GM04504 (cell line): ENCODE measurements at regions not wholly inside any gene's neighbourhood (a gene's known extent, or its start where the extent isn't known, plus 50 kb on each side); places are given as distances from the start of the nearest gene placed in this dataset.

Experiments
- DNase-seq: peaks from one replicate; pipeline ENCODE4 v3.0.0-alpha.2; 2012; ENCODE audit warnings: low read depth

DNA sequence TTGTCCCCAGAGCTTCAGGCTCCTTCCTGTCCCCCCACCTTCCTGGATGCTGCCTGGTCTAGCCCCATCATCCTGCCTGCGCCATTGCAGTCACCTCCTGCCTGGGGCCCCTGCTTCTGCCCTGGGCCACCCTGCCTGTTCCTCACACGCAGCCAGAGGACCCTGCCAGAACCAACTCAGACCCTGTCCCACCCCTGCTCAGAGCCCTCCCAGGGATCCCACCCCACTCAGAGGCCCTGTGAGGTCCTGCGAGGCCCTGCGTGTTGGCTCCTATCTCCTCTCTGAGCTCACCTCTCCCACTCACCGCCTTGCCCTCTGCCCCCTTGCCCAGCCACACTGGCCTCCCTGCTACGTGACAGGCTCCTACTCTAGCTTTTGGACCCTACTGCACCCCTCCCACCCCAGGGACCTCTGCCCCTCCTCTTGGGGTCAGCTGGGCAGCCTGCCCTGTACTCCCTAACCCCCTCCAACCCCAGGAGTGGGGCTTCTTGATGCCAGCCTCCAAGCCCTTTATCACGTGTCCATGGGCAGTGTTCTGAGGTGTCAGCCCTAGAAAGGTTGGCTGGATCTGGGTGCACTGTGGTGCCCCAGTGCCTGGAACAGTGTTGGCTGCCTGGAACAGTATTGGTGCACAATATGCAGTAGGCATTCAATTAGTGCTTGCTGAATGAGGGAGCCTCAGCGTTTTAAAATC is 68.3 kb downstream of the CEBPB start:
- DNase-seq = no peak

DNA sequence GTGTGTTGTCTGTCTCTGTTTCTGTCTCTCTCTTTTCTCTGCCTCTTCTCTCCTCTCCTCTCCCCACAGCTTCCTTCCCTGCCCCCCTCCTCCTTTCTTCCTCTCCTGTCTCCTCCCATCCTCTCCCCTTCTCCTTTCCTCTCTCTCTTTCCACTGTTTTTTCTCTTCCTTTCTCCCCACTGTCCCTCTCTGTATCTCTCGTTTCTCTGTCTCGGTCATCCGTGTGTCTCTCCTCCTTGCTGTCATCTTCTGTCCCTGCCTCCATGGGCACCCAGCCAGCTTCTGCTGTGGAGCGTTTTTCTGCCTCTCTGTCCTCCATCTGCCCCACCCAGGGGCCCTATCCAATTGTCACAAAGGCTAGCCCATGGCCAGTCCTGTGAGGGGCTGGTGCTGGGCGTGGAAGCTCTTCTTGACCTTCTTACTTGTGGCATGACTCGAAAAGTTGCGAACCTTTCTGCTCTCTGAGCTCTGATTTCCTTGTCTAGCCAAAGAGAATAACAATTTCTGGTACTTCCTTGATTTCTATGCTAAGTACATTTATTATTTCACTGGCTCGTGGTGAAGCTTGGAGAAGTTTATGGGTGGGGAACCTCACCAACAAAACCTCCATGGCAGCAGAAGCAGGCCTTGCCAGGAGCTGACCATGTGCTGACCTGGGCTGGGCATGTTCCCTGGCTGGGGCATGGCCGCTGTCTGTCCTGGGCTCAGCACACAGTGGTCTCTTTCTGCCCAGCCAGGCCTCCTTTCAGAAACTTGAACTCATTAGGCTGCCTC is 69.3 kb downstream of the CEBPB start:
- DNase-seq = no peak

DNA sequence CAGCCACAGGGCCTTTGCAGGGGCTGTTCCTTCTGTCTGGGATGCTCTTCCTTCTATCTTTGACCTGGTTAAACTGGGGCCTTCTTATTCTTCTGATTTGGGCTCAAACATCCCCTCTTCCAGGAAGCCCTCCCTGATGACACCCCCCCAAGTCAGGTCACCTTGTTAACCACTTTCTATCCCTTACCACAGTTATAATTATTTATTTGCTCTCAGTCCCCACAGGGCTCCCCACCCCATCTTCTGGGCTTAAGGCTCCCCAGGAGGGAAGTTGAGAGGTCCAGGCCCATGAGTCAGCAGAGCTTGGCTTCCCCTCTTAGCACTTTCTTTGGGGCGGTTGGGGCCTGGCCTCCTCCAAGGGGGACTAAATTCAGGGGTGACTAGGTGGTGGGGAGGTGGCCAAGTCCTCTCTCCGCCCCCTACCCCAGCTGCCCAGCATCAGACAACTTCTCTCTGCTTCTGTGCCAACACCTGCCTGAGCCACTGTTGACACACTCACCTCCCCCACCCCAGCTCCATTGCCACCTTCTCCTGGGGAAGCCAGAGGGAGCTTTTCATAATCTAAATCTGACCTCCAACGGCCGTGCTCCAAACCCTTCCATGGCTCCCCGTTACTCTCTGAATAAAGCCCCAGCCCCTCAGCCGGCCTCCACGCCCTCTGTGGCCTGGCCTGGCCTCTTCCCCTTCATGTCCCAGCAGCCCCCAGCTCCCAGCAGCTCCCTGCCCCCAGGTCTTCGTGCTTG is 70.0 kb downstream of the CEBPB start:
- no peak for DNase-seq

DNA sequence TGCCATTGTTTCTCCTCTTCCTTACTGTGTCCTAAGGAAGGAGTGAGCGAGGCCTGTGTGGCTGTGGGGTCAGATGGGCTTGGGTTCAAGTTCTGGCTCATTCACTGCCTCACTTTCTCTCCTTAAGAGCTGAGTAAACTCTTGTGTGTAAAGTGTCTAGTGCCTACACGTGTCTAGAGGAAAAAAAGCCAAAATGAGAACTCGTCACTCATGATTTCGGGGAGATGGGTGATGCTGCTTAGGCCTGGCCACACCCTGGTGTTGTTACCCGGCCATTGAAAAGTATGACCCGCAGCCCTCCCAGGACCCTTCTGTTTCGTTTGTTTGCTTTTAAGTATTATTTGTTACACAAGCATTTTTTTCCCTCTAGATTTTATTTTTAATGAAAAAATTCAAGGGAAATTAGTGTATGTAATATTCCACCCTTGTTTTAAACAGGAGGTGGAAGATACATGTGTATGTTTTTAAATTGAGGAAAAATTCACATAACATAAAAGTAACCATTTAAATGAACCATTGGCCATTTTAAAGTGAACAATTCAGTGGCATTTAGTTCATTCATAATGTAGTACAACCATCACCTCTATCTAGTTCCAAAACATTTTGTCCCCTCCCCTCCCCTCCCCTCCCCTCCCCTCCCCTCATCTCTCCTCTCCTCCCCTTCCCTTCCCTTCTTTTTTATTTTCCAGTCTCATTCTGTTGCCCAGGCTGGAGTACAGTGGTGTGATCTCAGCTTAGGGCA is 71.0 kb downstream of the CEBPB start:
- DNase-seq = no peak

DNA sequence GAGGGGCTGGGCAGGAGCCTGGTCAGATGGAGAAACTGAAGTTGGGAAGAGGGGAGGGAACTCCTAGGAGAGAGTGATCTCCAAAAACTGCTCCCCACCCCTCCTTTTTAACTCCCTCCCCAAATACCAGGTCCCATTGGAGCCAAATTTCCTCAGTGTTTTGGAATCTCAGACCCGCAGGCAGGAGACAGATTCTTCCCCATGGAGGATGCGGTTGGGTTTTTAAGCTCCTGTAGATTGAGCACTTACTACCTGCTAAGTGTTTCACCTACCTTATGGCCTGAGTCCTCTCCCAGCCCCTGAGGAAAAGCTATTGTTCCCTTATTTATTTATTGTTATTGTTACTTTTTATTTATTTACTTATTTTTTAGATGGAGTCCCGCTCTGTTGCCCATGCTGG is 73.2 kb downstream of the CEBPB start:
- no peak for DNase-seq

DNA sequence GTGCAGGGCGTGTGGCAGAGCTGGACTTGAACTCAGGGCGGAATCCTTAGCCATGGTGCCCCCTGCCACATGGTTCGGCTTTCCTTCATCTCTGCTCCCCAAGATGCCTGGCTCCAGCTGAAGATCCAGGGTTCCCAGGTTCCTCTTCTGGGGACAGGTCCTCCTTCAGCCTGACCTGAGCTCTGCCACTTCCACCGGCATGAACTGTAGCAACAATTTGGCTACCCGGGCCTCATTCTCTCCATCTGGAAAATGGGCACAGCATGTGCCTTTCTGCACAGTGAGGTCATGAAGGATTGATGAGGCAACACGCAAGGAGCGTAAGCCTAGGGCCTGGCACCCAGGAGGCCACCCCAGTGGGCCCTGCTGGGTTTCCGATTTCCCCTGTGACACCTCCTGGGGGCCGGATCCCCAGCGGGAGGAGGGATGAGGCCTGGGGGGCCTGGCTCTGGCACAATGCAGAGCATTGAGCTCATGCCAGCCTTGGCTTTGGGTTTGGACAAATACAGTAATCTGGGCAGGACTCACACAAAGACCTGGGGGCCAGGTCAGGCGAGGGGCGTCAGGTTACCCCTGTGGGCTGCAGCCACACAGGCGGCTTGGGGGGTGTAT is 74.0 kb downstream of the CEBPB start:
- DNase-seq = no peak

DNA sequence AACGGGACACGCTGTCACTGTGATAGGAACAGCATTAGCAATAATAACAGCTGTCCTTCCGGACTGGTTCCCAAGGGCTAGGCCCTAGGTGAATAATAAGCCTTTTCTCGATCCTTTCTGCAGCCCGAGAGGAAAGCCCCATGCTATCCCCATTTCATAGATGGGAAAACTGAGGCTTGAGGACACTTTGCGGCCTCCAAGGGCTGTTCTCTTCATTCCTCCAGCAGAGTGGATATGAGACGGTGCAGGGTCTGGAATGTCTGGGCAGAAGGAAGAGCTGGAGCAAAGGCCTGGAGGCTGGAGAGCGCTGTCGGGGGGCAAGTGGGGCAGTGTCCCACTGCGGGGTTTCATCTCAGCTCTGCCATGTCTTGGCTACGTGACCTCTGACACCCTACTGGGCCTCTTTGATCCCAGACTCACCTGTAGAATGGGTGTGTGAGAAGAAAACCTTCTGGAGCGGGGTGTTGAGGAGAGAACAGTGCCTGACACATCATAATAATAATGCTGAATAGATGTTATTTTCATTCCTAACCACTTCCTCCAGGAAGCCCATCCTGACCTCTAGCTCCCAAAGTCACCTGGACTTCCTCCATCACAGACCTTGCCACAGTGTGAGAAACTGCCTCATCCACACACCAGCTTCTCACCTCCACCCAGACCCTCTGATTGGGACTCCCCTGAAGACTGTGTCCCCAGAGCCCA is 74.8 kb downstream of the CEBPB start:
- no peak for DNase-seq

DNA sequence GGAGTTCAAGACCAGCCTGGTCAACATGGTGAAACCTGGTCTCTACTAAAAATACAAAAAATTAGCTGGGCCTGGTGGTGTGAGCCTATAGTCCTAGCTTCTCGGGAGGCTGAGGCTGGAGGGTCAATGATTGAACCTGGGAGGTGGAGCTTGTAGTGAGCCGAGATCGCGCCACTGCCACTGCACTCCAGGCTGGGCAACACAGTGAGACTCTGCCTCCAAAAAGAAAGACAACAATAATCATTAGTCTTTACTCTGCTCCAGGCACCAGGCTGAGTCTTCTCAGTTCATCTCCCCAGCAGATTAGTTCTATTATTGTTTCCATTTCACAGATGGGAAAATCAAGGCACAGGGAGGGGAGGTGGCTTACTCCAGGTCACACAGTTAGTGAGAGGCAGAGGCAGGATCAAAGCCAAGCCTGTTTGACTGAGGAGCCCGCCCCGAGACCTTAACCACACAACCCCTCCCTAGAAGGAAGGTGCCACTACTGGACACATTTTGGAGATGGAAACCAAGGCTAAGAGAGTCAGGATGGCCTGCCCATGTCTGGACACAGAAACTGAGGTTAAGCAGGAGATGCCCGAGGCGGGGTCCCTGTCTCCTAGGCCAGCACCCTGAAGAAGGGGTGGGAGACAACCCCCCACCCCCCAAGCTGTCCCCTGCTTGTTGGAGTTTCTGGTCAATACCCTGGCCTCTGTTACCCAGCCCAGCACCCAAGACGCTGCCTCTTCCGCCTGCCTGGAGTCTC is 75.8 kb downstream of the CEBPB start:
- no peak for DNase-seq

DNA sequence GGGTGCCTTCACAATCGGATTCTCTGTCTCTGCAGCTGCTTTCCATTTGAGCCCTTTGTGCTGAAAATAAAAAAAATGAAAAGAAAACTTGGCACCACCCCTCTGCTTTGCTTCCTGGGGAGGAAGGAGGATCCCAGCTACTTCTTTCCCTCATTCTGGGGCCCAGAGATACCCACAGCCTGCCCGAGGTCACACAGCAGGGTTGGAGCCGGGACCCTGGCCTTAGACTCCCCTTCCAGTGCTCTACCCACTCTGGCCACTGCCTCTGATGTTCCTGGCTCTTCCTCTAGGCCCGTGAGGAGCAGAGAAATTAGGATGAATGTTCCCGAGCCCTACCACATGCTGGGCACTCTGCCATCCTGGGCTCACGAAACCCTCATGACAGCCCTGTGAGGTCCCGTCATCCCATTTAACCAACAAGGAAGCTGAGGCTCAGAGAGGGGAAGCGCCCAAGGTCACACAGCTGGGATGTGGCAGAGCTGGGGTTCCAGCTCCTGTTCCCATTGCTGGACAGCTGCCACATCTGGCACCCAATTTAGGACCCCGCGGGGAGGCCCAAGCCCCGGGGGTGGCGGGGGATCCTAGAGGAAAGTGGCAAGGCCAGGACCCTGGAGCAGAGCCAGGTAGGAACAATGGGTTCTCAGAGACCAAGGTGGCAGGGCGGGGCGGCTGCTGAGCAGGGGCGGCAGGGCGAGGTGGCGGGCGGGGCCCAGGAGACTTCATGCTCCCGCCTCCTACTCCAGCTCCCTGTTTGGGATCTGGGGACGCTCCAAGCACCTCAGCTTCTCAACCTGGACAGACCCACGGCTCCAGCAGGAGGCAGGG is 76.6 kb downstream of the CEBPB start:
- peak; percentile 69 for DNase-seq

DNA sequence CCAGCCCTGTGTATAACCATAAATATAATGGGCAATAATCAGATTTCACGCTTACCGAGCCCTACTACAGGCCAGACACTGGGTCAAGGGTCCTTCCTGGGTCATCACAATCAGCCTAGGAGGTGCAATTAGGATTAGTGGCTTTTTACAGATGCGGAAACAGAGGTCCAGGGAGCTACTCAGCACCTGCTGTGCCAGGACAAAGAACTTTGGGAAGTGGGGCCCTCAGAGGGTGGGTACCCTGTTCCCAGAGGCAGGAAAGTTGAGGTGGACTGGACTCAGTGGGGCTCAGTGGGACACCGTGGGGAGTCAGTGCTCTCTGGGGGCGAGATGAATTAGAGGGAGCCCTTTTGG is 77.2 kb downstream of the CEBPB start:
- DNase-seq = no peak

DNA sequence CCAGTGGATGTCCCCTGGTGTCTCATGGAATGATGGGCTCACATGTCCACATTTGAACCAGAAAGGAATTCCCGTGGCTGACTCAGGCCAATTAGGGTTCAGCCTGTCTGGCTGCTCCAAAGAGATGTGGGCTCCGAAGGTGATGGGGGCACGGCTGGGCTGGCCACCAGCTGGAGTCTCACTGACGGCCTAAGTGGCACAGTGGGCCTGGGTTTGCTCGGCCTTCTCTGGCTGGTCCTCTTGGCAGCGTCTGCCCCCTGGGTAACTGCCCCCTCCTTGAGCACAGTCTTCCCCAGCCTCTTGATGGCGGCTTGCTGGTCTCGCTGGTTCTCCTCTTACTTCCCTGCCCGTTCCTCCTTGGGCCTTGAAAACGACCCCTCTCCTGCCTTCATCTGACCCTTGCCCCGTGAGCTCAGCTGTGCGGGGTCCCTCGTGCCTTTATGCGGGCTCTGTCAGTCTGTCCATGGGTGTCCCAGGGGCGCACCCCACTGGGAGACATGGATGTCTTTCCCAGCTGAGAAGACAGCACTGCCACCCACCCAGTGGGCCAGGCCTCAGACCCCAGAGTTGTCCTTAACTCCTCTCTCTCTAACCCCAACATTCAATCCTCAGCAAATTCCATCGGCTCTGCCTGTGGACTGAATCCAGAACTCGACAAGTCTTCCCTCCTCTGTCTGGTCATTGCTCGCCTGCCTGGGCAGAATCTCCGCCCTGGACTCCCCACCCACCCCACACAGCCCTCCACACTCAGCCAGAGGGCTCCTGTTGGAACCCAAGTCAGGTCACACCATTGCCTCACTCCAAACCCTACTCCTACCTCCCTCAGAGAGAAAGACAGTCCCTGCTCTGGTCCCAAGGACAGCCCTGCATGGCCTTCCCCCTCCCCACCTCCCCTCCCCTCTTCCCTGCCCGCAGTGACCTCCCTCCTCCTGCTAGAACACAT is 78.7 kb downstream of the CEBPB start:
- DNase-seq = no peak

DNA sequence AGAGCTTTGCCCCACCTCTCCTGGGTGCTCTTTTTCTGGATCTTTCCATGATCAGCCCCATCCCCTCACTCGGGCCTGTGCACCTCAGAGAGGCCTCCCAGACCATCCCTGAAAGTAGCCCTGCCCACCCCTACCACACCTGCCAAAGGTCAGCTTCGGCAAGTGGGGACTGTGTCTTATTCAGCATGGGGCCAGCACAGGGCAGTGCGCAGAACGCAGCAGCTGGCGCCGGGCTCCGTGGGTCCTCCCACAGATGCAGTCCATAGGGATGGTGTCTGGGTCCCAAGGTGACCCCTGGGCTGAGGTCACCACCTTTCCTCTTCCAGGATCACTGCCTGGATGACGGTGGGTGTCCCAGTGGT is 79.4 kb downstream of the CEBPB start:
- DNase-seq = no peak

DNA sequence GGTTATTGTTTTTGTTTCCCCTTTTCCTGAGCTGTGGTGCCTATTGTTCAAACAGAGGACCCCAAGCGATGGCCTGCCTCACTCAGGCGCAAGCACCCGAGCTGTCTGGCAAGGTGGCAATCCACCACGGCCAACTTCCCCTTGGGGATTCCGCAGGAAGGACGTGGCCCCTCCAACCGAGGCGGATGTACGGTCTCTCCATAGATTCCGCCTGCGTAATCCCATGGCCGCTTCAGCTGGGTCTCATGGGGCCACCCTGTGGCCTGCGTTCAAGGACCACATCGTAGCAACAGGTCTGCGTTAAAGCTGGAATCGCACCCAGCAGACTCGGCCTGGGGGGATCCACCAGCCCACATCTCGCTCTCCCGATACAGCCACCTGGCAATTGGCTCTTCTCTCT is 79.9 kb downstream of the CEBPB start:
- no peak for DNase-seq

DNA sequence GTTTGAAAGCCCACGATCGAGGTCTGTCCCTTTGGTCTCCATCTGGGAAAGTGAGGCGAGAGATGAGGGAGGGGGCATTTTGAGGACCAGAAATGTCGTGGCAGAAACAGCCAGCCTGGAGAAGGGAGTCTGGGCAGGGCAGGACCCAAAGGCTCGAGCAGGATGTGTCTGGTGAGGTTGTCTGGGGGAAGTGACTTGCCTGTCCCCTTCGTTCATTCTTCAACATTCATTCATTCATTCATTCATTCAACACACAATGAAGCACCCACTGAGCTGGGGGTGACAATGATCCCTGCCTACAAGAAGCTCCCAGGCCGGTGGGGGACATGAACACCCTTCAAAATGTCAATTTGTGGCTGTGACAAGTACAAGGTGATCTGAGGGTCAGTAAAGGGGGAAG is 80.5 kb downstream of the CEBPB start:
- DNase-seq = no peak

DNA sequence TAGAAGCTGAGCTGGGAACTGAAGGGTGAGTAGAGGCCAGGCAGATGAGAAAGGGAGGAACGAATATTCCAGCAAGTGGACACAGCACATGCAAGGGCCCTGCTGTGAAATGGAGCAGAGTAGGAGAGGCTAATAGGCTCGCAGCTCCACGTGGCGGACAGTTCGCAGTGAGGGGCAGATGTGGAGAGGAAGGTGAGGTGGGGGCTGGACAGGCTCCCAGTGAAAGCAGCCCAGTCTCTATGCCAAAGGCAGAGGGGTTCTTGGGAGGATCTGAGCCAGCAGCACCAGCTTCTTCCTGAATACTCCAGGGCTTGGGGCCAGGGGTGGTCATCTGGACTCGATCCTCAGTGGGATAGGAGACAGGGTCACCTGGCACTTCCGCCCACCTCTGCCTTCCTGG is 81.0 kb downstream of the CEBPB start:
- DNase-seq = no peak

DNA sequence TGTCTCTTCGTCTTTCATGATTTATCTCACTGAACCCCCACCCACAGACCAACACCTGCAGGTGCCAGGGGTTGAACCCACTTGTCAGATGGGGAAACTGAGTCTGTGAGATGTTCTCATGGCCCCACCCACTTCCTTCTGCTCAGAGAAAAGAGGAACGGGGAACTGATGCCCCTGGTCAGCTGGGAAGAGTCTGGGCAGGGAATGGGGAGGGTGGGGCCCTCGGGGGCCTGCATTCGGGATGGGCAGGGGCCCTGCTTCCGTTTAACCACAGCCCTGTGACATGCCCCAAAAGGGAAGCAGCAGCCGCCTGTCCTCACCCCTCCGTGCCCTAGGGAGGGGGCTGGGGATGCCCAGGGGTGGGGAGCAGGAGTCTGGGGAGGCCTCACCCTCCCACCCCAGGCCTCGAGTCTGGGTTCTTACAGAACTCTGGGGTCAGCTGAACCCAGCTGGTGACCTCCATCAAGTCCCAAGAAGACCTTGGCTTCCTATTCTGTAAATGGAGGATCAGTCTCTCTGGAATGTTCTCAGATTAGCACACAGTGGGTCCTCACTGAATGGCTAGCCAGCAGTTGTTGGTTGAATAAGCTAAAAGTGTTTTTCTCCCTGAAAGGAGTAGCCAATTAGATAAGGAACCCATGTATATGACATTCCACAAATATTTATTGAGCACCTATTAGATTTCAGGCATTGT is 81.5 kb downstream of the CEBPB start:
- DNase-seq = no peak

DNA sequence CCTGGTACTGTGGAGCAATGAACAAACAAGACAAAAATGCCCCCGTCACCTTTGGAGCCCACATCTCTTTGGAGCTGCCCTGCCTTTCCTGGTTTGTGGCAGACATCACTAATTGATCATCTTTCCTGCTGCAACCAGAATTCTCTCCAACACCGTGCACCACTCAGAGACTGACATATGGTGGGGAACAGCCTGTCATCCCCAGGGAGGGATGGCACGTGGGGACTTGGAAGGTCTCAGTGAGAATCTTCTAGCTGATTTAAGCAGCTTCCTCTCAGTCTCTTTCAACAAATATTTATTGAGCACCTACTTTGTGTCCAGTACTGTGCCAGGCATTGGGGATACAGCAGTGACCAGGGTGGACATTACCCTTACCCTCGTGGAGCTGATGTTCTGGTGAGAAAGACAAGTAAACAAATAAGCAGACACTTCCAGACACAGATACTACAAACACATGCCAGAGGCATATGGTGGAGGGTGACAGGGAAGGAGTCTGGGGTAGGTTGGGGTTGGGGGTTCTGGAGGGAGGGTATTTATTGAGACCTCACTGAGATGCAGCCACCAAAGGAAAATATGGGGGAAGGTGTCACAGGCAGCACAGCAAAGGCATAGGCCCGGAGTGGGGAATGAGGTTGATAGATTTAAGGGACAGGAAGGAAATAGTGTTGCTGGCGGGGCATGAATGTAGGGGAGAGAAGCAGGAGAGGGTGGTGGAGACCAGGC is 82.3 kb downstream of the CEBPB start:
- no peak for DNase-seq
